ENCODE measurements at regions not wholly inside any gene's neighbourhood (a gene's known extent, or its start where the extent isn't known, plus 50 kb on each side); places are given as distances from the start of the nearest gene placed in this dataset.

GRCh38 chr9:78599926-78600325 lies 303.0 kb downstream of the PSAT1 start:
- DNase-seq (ENCODE audit: low read depth in 2 of 2) = no peak

DNA sequence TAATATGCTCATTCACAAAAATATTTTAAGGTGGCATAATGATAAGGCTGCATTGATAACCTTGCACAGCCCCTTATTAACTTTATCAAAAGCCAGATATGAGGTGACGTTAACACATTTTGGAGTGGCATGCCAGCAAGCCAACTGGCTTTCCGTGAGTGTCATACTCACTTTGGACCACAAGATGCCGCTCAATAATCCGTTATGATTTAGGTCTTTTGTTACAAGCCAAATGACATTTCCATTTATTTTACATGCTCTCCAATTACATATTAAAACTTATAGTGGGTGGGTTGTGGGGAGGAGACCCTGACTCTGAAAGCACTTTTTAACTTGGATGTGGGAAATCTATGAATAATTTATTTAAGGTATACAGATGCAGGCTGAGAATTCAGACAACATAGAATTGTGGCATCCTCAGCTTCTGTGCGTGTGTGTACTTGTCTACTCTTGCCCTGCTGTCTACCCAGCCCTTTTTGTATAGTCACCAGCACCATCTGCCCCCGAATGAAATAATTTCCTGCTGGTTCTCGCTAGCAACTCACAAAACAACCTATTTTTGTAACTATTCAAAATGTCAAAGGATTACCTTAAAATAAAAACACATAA lies 305.1 kb downstream of the PSAT1 start:
- DNase-seq (ENCODE audit: low read depth in 2 of 2) = no peak

- no peak for DNase-seq (ENCODE audit: low read depth in 2 of 2)
These were observed 308.4 kb downstream of the PSAT1 start for GRCh38 chr9:78605041-78606000.

GRCh38 chr9:78606001-78606379 lies 309.1 kb downstream of the PSAT1 start:
- DNase-seq (ENCODE audit: low read depth in 2 of 2) = no peak

DNA sequence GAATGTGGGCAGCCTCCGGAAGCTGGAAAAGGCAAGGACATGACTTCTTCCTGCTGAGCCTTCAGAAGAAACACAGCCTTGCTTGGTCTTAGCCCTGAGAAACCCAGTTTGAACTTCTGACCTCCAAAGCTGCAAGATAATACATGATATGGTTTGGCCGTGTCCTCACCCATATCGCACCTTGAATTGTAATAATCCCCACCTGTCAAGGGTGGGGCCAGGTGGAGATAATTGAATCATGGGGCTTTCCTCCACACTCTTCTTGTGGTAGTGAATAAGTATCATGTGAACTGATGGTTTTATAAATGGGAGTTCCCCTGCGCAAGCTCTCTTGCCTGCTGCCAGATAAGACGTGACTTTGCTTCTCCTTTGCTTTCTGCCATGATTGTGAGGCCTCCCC lies 310.9 kb downstream of the PSAT1 start:
- no peak for DNase-seq (ENCODE audit: low read depth in 2 of 2)

GRCh38 chr9:78609450-78609849 lies 312.5 kb downstream of the PSAT1 start:
- no peak for DNase-seq (ENCODE audit: low read depth in 2 of 2)

GRCh38 chr9:78612091-78612490 lies 315.2 kb downstream of the PSAT1 start:
- no peak for DNase-seq (ENCODE audit: low read depth in 2 of 2)

- no peak for DNase-seq (ENCODE audit: low read depth in 2 of 2)
These were observed 316.1 kb downstream of the PSAT1 start for GRCh38 chr9:78613006-78613405.

GRCh38 chr9:78614892-78615291 lies 318.0 kb downstream of the PSAT1 start:
- no peak for DNase-seq (ENCODE audit: low read depth in 2 of 2)

GRCh38 chr9:78615372-78615771 lies 318.4 kb downstream of the PSAT1 start:
- DNase-seq (ENCODE audit: low read depth in 2 of 2) = no peak

- DNase-seq (ENCODE audit: low read depth in 2 of 2) = no peak
These were observed 321.8 kb downstream of the PSAT1 start for GRCh38 chr9:78618735-78619134.

DNA sequence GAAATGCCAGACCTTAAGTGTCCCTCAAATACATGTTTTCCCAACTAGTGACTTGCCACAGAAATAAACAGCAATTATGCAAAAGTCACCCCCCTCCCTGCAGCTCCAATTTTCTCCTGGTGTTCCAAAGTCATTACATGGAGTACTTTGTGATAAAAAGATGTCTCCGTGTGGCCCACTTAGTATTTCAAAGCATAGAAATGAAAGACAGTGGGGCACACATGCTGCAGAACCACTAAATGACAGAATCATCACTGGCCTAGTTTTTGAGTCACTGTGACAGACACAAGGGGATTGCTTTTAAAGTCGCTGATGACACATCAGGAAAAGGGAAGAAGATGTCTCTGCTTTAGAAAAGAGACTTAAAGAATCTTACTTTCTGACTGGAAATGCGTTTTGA lies 323.4 kb downstream of the PSAT1 start:
- no peak for DNase-seq (ENCODE audit: low read depth in 2 of 2)

- no peak for DNase-seq (ENCODE audit: low read depth in 2 of 2)
These were observed 323.8 kb downstream of the PSAT1 start for GRCh38 chr9:78620764-78621163.

DNA sequence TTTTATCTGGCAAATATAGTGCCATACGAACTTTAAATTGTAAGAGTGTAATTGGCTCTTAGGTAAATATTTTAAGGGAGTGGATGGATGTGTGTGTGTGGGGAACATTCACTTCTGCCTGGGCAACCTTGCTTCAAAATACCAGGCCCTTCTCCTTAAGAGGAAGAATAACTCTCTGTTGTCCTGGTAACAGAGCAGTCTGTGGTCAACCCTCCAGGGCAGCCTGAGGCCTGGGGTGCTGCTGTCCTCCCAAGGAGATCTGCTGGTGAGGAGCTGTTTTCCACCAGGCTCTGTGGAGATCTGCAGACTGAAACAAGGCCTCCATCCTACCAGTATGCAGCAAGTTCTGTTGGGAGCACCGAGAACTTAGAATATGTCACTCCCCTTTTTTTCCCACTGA lies 325.2 kb downstream of the PSAT1 start:
- no peak for DNase-seq (ENCODE audit: low read depth in 2 of 2)

DNA sequence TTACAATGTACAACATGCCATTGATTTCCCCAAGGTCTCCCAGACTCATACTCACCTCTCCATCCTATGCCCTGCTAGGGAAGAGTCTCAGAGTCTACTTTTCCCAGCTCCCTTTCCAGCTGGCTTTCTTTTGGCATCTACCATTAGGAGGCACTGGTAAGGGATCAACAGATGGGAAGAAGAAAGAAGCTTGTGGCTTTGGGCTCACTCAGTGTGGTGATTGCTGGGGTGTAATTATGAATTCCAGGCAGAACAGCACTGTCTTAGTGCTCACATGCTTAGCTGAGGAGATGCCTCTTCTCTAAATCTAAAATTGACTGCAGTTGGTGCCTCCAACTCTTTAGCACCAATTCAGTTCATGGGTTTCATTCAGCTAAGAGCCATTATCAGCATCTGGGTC lies 330.0 kb downstream of the PSAT1 start:
- DNase-seq (ENCODE audit: low read depth in 2 of 2) = no peak

DNA sequence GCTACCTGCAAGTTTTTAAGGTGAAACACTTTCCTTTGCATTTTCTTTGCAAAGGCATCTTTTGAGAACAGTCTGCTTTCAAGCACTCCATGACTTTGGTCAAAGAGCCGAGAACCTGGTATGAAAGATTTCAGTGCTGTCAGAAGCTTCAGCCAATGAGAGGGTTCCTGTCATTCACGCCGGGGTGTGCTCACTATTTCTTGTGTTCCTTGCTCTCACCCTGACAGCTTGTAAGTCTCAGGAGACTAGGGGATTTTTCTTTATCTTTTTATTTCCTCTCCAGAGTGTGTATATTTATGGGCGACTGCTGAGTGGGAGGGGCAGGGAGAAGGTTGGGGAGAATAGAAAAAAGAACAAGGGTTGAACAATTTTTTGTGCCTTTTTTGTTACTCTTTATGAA lies 334.0 kb downstream of the PSAT1 start:
- DNase-seq (ENCODE audit: low read depth in 2 of 2) = no peak

- no peak for DNase-seq (ENCODE audit: low read depth in 2 of 2)
These were observed 343.8 kb downstream of the PSAT1 start for GRCh38 chr9:78640728-78641127.

DNA sequence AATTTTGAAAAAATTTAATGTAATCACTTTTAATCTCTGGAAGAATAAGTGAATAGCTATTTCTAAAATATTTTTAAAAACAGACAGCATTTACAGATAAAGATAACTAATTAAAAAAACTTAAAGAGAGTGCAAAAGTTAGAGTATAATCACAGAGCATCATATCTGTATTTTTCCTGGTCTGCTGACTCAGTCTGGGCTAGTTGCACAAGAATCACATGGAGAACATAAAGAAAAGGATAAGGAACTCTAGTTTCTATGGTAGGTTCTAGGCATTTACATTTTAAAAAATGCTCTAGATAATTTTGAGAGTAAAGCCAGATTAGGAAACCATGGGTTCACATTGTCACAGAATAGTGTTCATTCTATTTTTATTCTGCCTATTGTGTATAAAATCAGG lies 347.4 kb downstream of the PSAT1 start:
- DNase-seq (ENCODE audit: low read depth in 2 of 2) = no peak

GRCh38 chr9:78654324-78654723 lies 357.4 kb downstream of the PSAT1 start:
- DNase-seq (ENCODE audit: low read depth in 2 of 2) = no peak

- DNase-seq (ENCODE audit: low read depth in 2 of 2) = no peak
These were observed 366.4 kb downstream of the PSAT1 start for GRCh38 chr9:78663369-78663768.

GRCh38 chr9:78664370-78664769 lies 367.4 kb downstream of the PSAT1 start:
- no peak for DNase-seq (ENCODE audit: low read depth in 2 of 2)

- no peak for DNase-seq (ENCODE audit: low read depth in 2 of 2)
These were observed 370.0 kb downstream of the PSAT1 start for GRCh38 chr9:78666818-78667414.

Data from stimulated activated CD8-positive, alpha-beta memory T cell treated with anti-CD3 and anti-CD28 coated beads, Interleukin-7, amount 100 ng/mL, for 1 hour (primary cell).